OCI-LY1 (cell line): ENCODE measurements at regions not wholly inside any gene's neighbourhood (a gene's known extent, or its start where the extent isn't known, plus 50 kb on each side); places are given as distances from the start of the nearest gene placed in this dataset.
"Not testable (repeated sequence)": the region's sequence is repeated elsewhere in the genome, so short reads cannot be mapped to it uniquely, and the experiment has no call there.

Source experiments
- H2AFZ ChIP-seq: fragments of 200-600 bp; sonication (generic), shearing (Covaris generic); 2 replicates; pipeline ENCODE4 v1.6.0; 2014; ENCODE audit warnings: antibody characterized with exemption, mild to moderate bottlenecking, low read length
- H3F3A ChIP-seq: fragments of 200-600 bp; sonication (generic), shearing (Covaris generic); 2 replicates; pipeline ENCODE4 v1.6.0; 2014; ENCODE audit warnings: mild to moderate bottlenecking, antibody characterized with exemption, low read length, moderate library complexity; ENCODE audit not compliant: insufficient read depth
- H3K27ac ChIP-seq: fragments of 200-600 bp; sonication (generic); 2 replicates; pipeline ENCODE4 v1.5.1; 2014; ENCODE audit warnings: low read length, mixed run types, mild to moderate bottlenecking, low read depth; ENCODE audit not compliant: poor library complexity, severe bottlenecking
- H3K27me3 ChIP-seq: fragments of 200-600 bp; sonication (generic); 2 replicates; pipeline ENCODE4 v1.6.0; 2014; ENCODE audit warnings: antibody characterized with exemption, mild to moderate bottlenecking, low read length, moderate library complexity; ENCODE audit not compliant: insufficient read depth
- H3K36me3 ChIP-seq: fragments of 200-600 bp; sonication (generic); 2 replicates; pipeline ENCODE4 v1.6.1; 2014; ENCODE audit warnings: mild to moderate bottlenecking, antibody characterized with exemption, low read length, moderate library complexity, mixed read lengths; ENCODE audit not compliant: insufficient read depth
- H3K4me1 ChIP-seq: fragments of 200-600 bp; sonication (generic); 2 replicates; pipeline ENCODE4 v1.5.1; 2014; ENCODE audit warnings: mild to moderate bottlenecking, low read length, moderate library complexity; ENCODE audit not compliant: insufficient read depth, severe bottlenecking
- H3K4me2 ChIP-seq: fragments of 200-600 bp; sonication (generic), shearing (Covaris generic); 2 replicates; pipeline ENCODE4 v1.6.1; 2014; ENCODE audit warnings: low read length
- H3K4me3 ChIP-seq: fragments of 200-600 bp; sonication (generic); 2 replicates; pipeline ENCODE4 v1.5.1; 2014; ENCODE audit warnings: low read length, low read depth, mild to moderate bottlenecking, mixed read lengths; ENCODE audit not compliant: poor library complexity, severe bottlenecking
- H3K79me2 ChIP-seq: fragments of 200-600 bp; shearing (Covaris generic); 2 replicates; pipeline ENCODE4 v1.6.1; 2016; ENCODE audit warnings: mixed run types, low read length, mixed read lengths; ENCODE audit not compliant: insufficient read depth
- H3K9ac ChIP-seq: fragments of 200-600 bp; sonication (generic), shearing (Covaris generic); 2 replicates; pipeline ENCODE4 v1.6.1; 2014; ENCODE audit warnings: mild to moderate bottlenecking, low read length, mixed read lengths
- H3K9me2 ChIP-seq: fragments of 200-600 bp; sonication (generic), shearing (Covaris generic); 2 replicates; pipeline ENCODE4 v1.6.1; 2014; ENCODE audit warnings: low read depth, mild to moderate bottlenecking, low read length, mixed read lengths
- H3K9me3 ChIP-seq: fragments of 200-600 bp; shearing (Covaris generic); 2 replicates; pipeline ENCODE4 v1.6.1; 2014; ENCODE audit warnings: low read length, mixed read lengths
- H4K20me1 ChIP-seq: fragments of 200-600 bp; sonication (generic), shearing (Covaris generic); 2 replicates; pipeline ENCODE4 v1.6.0; 2016; ENCODE audit warnings: mild to moderate bottlenecking, low read length; ENCODE audit not compliant: insufficient read depth
- CTCF ChIP-seq: fragments of 200-600 bp; sonication (generic), shearing (Covaris generic); IDR thresholded peaks from 2 replicates; pipeline ENCODE4 v1.5.1; 2017; ENCODE audit warnings: mild to moderate bottlenecking, antibody characterized with exemption, low read length, moderate library complexity, mixed read lengths
- EZH2 ChIP-seq: fragments of 200-600 bp; sonication (generic), shearing (Covaris generic); IDR thresholded peaks from 2 replicates; pipeline ENCODE4 v1.8.0; 2017; ENCODE audit warnings: borderline replicate concordance, mixed run types, mild to moderate bottlenecking, antibody characterized with exemption, low read length, moderate library complexity, mixed read lengths

- no peaks in the 10 kb centered on the region for H3F3A ChIP-seq
- H3K4me1 ChIP-seq: no peaks in the 10 kb centered on the region
- no peaks in the 10 kb centered on the region for H4K20me1 ChIP-seq
- H3K27ac ChIP-seq: no peak overlapping the region
- no peaks in the 10 kb centered on the region for H3K36me3 ChIP-seq
- no peaks in the 10 kb centered on the region for H3K9me3 ChIP-seq
- no peak overlapping the region for H3K9ac ChIP-seq
- no peak overlapping the region for H3K4me3 ChIP-seq
- no peak overlapping the region for H3K4me2 ChIP-seq
- no peaks in the 10 kb centered on the region for H3K9me2 ChIP-seq
- H2AFZ ChIP-seq: no peak overlapping the region
- no peaks in the 10 kb centered on the region for H3K79me2 ChIP-seq
- TF ChIP-seq CTCF: no peak
- no peak for TF ChIP-seq EZH2
- H3K27me3 ChIP-seq: no peaks in the 10 kb centered on the region; the same call in 1 of the 2 replicates
These were observed 313.1 kb upstream of the RNF32 start for GRCh38 chr7:156327474-156327873.

GRCh38 chr7:156324201-156324600 is 316.4 kb upstream of the RNF32 start:
- Histone ChIP-seq H3K9me2 (no peaks in the 10 kb centered on the region), H3K9ac (no peak overlapping the region), H3K36me3 (no peaks in the 10 kb centered on the region), H3K4me1 (no peaks in the 10 kb centered on the region), H3K9me3 (no peaks in the 10 kb centered on the region), H3K4me3 (no peak overlapping the region), H3K4me2 (no peak overlapping the region), H3F3A (no peaks in the 10 kb centered on the region), H4K20me1 (no peaks in the 10 kb centered on the region), H3K27ac (no peak overlapping the region), H3K79me2 (no peaks in the 10 kb centered on the region), H2AFZ (no peak overlapping the region), H3K27me3 (no peaks in the 10 kb centered on the region)
- TF ChIP-seq CTCF (no peak), EZH2 (no peak)

- H3K27ac ChIP-seq, H3K9me2 ChIP-seq, H3K9ac ChIP-seq, H3K4me1 ChIP-seq, H3K27me3 ChIP-seq, H3F3A ChIP-seq, H3K36me3 ChIP-seq, H3K9me3 ChIP-seq, H3K79me2 ChIP-seq, H3K4me2 ChIP-seq, H3K4me3 ChIP-seq, H4K20me1 ChIP-seq, H2AFZ ChIP-seq: not testable (repeated sequence)
These were observed 319.1 kb upstream of the RNF32 start for GRCh38 chr7:156321430-156321829.

- TF ChIP-seq CTCF (no peak), EZH2 (no peak)
- Histone ChIP-seq H3F3A (no peaks in the 10 kb centered on the region), H3K9me3 (no peaks in the 10 kb centered on the region), H3K4me2 (no peak overlapping the region), H3K27ac (no peak overlapping the region), H3K9me2 (no peaks in the 10 kb centered on the region), H3K9ac (no peak overlapping the region), H3K36me3 (no peaks in the 10 kb centered on the region), H3K4me3 (no peak overlapping the region), H2AFZ (no peak overlapping the region), H3K79me2 (no peaks in the 10 kb centered on the region), H4K20me1 (no peaks in the 10 kb centered on the region), H3K4me1 (no peaks in the 10 kb centered on the region), H3K27me3 (no peaks in the 10 kb centered on the region)
These were observed 321.6 kb upstream of the RNF32 start for GRCh38 chr7:156318926-156319325.
